Upper lobe of left lung (tissue), 4 donors: ENCODE measurements at regions not wholly inside any gene's neighbourhood (a gene's known extent, or its start where the extent isn't known, plus 50 kb on each side); places are given as distances from the start of the nearest gene placed in this dataset.

Experiments
- EP300 ChIP-seq, 4 donors: sonication (generic); formaldehyde crosslinking; IDR thresholded peaks; one replicate each; pipeline ENCODE4 v1.5.1; 2017; ENCODE audit warnings: antibody characterized with exemption in 4 of 4, control low read depth in 2 of 4
- POLR2A ChIP-seq, 4 donors: fragments of 450-650 bp; IDR thresholded peaks; one replicate each; pipeline ENCODE4 v1.5.1; 2016 to 2017; ENCODE audit warnings: antibody characterized with exemption in 4 of 4, mild to moderate bottlenecking in 2 of 4
- POLR2AphosphoS5 ChIP-seq, 2 donors: sonication (generic); formaldehyde crosslinking; IDR thresholded peaks; one replicate each; pipeline ENCODE4 v1.5.1; 2017; ENCODE audit warnings: antibody characterized with exemption in 2 of 2
- TF ChIP-seq, protein P1 (sequence below), 6 experiments: fragments of 450-650 bp in 4 of 6; fragments of 200-600 bp in 2 of 6; sonication (generic) in 2 of 6; IDR thresholded peaks; one replicate each; pipeline ENCODE4 v1.5.1; 2016 to 2019; ENCODE audit warnings: antibody characterized with exemption in 6 of 6

DNA sequence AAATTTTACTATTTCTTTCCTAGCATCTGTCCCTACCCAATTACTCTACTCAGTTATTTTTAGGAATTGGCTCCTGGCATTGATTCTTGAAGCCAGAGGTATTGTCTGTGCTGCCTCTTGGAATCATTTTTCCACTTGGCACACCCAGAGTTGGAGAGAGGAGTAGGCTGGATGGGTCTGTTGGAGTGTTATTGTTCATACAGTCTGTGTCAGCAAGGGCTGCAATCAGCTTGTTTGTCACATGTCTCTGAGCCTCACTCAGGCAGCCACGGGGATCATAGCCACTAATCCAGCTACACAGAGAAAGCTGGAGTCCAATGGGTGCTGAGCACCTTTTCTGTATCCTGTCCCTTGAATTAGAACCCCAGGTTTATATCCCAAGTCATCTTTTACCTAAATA is 176.0 kb upstream of the DYRK2 start:
- TF ChIP-seq, protein P1, sequence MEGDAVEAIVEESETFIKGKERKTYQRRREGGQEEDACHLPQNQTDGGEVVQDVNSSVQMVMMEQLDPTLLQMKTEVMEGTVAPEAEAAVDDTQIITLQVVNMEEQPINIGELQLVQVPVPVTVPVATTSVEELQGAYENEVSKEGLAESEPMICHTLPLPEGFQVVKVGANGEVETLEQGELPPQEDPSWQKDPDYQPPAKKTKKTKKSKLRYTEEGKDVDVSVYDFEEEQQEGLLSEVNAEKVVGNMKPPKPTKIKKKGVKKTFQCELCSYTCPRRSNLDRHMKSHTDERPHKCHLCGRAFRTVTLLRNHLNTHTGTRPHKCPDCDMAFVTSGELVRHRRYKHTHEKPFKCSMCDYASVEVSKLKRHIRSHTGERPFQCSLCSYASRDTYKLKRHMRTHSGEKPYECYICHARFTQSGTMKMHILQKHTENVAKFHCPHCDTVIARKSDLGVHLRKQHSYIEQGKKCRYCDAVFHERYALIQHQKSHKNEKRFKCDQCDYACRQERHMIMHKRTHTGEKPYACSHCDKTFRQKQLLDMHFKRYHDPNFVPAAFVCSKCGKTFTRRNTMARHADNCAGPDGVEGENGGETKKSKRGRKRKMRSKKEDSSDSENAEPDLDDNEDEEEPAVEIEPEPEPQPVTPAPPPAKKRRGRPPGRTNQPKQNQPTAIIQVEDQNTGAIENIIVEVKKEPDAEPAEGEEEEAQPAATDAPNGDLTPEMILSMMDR (IDR thresholded peaks at IDR 0.05): no peak
- TF ChIP-seq POLR2AphosphoS5 (IDR thresholded peaks at IDR 0.05): no peak
- no peak for TF ChIP-seq EP300 (IDR thresholded peaks at IDR 0.05)
- no peak for TF ChIP-seq POLR2A (IDR thresholded peaks at IDR 0.05)
